NCI-H1417 (cell line): ENCODE measurements at regions not wholly inside any gene's neighbourhood (a gene's known extent, or its start where the extent isn't known, plus 50 kb on each side); places are given as distances from the start of the nearest gene placed in this dataset.
A peak's percentile ranks its signal among the peaks of the same experiment; 100 is the strongest.

Experiments
- DNase-seq, 3 experiments: peaks; one replicate each; lab custom pipeline; 2025; lab: John Stamatoyannopoulos, UW

DNA sequence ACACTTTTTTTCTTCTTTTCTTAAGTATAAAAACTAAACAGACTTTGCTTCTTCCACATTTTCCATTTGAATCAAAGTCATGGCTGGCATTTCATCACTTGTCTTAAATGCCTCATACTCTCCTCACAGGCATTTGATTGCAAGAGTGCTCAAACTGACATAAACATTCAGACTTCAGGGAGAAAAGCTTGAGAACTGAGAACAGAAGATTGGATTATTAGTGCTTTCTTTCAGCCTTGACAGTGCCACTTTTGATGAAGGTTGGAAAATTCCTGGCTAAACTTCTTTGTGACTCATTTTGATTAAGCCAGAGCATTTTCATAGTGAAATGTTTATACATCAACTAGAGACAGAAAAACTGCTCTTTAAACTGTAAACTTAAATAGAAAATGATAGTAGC, 544.4 kb downstream of the DIPK2A start:
- DNase-seq, result no peak

DNA sequence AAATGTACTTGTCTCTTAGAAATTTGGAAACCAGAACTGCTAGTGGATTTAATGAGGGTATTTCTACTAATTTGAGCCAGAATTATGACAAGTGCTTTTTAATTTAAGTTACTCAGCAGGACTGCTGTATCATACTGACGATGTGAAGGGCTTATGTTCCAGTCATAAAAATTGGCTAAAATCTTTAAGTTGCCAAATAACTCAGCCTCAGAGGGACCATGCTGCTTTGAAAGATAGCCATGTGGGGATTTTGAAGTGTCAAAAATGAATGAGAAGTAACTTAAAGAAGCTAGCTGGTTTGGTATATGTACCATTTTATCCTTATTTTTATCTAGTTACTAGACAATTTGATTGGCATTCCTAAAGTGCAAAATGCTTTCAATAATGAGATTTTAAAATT, 545.0 kb downstream of the DIPK2A start:
- DNase-seq, result no peak

DNA sequence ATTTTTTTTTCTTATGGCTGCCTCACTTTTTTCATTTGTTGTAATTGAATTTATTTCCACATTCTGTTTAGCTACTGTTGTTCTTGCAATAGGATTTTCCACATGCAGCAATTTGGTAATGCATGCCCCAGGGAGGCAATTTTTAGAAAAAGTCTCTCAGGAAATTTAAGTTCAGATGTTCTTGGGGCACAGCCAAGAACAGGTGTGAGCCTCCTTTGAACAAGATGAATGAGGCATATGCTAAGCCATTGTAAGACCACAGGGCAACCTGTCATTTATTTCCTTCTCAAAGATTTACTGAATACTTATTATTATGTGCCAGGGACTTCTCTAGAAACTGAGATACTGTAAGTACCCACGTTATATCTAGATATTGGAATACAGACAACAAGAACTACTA, 549.5 kb downstream of the DIPK2A start:
- peak in 1 of 3 experiments; percentile 38 for DNase-seq

DNA sequence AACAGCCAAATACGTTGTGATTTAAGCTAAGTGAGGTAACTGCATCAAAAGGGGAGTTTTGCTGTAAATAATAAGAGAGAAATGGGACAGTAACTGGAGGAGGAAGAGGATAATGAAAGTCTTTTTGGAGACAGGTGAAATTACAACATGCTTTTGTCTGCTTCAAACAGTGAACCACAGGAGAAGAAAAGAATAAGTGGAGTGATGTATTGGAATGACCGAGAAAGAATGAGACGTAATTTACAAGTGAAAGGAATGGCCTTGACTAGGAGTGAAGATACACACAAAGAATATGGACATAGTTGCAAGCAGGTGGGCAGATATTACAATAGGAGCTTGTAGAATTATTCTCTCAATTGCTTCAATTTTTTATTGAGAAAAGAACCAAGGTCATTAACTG, 550.8 kb downstream of the DIPK2A start:
- DNase-seq, result no peak

DNA sequence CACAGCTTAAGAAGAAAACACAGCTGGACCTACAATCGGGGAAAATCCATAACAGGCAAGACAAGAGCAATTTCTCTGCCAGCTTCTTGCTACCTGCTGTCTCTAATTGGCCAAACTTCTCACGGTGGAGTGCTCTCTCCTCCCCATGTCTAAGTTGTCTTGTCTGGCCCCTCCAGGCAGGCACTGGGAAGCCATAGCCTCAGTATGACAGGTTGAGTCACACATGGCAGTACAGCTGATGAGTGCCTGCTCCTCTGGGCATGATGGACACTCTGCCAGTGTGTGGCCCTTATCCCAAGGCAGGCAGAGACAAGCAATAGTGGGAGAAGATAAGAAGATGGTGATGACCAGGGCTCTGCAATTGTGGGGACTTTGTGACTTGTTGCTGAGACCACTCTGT, 551.8 kb downstream of the DIPK2A start:
- DNase-seq, result no peak

DNA sequence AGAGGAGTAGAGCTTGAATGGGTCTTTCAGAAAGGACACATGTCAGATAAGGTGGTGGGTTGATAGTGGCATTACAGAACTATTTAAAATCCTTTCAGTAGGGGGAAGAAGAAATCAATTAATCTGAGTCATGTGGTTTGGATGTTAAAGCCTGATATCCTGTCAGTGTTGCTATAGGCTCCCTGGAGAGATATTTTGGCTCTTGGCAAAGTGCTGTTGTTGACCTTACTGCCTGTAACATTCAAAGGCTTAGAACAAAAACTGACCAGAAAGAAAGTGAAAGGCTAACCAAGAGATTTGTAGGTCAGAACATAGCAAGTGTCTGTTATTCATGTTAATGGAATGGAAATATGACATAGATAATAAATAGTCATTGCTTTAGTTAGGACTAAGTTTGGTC, 552.9 kb downstream of the DIPK2A start:
- DNase-seq, result peak in 1 of 3 experiments; percentile 27

DNA sequence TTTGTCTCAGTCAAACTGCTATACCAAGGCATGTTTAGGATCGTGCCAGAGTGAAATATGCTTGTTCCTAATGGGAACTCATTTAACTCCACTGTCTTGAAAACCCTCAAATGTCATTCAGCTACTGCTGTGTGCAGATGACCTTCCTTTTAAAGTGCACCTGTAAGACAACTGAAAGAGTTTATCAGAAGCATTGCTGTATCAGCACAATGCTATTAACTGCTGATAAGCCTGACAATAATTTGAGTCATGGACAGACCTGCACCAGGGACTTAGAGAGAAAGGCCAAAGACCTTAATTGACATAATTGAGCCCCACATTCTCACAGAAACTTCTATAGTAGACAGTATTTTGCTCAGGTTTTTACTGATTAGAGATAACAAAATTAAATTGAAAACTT, 557.9 kb downstream of the DIPK2A start:
- no peak for DNase-seq

DNA sequence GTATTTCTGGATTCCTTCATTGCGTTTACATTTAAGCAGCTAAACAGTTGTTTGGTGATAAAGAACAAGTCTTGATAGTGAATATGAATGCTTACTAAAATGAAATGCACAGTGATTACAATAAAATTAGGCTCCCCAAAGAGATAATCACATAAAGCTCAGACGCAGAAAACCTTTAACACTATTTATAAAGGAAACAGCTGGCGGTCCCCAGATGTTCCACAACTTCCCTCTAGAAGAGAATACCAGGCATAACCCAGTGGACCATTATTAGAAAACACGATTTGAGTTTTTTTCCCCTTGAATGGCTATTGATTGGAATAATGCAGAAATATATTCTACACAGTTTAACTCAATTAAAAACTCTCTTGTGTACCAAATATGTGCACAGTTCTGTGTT, 573.2 kb downstream of the DIPK2A start:
- DNase-seq, result peak in 1 of 3 experiments; percentile 22

DNA sequence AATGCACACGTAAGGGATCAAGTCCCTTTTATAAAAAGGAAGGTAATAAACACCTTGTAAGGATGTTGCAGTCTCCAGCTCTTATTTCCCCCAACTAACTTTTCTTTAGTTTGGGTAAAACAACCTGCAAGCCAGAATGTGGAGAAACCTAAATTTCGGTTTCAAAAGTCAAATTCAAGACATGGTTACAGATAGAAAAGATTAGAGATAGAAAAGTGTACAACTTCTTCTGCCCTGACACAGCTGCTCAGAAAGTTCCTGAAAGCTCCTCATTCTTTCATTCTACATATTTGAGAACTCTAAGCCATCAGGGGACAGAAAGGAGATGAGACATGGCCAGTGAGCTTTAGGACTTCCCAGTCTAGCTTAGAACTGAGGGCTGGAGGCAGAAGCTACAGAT, 574.9 kb downstream of the DIPK2A start:
- DNase-seq, result no peak

DNA sequence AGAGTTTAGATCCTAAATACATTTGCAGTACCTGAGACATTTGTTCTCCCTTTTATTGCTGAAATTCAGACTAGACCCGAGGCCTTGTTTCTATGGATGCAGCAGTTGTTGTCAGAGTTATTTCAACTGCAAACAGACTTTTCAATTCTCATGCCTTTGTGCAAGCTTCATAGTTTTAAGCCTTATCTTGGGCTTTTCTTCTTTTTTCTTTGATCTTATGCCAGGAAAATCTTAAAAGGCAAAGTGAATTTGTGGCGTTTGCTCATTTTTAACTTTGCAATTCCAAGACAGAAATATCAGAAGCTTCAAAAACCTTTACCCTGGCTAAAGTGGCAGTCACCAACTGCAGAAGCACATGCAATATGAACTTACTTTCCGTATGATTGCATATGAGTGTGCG, 576.7 kb downstream of the DIPK2A start:
- DNase-seq, result no peak

DNA sequence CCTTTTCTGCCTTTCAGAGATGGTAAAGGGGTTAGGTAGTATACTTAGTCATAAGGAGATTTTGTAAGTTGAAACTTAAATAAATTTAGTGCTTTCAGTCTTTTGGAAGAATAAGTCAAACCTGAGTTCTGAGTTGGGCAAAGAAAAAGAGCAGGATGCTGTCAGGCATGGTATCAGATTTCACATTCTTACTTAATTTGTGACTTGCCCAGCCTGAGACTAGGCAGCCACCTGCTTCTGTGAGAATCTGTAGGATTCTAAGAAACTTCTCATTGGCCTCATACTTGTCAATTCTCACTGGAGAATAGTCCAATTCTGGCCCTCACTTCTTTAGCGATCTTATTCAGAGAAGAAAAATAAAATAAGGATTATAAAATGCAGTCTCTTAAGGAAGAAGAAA, 577.5 kb downstream of the DIPK2A start:
- no peak for DNase-seq

DNA sequence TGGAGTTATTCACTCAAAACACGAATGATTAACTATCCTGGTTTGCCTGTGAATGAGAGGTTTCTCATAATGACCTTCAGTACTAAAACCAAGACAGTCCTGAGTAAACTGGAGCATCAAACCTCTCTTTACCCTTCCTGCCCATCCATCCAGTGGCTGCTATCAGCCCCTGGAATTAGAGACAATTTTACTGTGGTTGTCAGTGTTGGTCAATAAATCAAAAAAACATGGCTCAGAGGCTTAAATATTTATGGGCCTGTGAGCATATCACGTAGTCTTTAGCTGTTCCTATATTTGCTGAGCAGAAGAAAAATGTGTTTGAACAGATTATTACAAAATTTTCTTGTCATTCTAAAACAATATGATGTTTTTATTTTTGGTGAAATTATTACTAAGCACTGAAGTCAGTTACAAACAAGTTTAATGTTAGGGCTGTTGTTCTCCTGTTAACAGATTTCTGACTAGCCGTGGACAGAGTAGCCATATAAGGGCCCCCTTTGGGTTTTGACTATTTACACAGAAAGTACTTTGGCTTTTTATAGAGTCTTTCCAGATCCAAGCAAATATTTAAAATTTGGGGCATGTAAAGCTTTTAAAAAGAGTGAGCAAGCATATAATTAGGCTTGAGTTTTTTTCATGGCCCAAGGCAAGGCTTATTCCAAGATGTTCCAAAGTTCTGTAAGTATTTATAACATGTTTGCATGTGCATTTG, 580.9 kb downstream of the DIPK2A start:
- DNase-seq, result peak in 2 of 3 experiments; percentile 18 to 64

DNA sequence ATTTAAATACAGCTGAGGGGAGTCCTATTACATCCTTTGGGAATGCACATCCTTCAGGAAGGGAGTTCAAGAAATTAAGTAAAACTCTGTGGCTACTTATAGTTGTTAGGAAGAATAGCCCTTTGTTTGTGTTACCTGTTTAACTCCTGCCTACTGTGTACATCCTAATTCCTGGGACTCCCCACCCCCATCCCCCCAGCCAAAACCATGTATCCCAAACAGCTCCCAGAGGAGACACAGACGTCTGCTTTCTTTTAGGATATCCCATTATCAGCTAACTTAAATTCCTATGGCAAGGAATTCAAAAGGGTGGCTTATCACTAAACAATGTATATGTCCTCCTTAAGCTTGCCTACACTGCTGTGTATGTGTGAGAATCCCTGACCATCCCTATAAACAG, 581.7 kb downstream of the DIPK2A start:
- peak in 1 of 3 experiments; percentile 32 for DNase-seq

DNA sequence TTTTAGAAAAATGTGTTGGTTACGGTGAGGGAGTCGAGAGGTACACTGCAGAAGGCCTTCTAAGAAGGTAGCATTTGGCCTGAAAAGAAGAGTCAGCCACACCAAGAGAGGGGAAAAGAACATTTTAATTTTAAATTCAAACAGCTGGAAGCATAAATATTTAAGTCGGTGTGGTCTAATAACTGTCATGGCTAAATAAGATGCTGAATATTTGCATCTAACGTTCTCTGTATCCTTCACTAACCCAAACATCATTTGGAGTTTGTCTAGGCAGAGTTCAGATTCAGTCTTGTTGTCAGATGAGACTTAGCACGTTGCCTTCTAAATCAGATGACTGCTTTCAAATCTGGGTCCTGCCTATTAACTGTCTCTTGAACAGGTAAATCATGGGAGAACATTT, 583.3 kb downstream of the DIPK2A start:
- no peak for DNase-seq

DNA sequence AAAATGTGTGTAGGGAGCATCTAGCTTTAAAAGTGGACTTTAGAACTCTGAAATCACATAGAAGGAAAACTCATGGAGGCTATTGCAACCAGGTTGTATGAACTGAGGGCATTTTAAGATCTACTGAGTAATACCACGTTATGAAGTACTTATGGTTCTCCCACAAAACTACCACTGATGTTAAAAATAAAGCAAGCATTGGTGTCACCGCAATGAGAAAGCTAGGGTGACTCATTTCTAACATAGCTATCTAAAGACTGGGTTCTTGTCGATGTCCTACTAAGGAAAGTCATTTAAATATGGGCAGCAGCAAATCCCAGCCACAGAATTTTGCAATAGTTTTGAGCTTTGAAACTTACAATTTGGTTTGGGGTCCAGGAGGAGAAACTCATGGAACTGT, 584.8 kb downstream of the DIPK2A start:
- DNase-seq, result no peak

DNA sequence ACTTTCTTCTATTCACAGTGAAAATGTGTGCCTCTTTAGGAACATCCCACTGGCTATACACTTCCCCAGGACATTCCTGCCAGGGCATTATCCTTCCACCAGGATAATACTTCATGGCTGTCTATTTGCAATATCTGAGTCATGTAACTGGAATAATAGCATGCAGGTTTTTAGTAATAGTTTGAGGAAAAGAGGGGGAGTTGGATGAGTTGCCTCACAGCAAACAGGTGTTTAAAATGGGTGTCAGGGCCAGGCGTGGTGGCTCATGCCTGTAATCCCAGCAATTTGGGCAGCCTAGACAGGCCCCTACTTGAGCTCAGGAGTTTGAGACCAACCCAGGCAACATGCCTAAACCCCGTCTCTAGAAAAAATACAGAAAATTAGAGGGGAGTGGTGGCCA, 585.9 kb downstream of the DIPK2A start:
- DNase-seq, result no peak

DNA sequence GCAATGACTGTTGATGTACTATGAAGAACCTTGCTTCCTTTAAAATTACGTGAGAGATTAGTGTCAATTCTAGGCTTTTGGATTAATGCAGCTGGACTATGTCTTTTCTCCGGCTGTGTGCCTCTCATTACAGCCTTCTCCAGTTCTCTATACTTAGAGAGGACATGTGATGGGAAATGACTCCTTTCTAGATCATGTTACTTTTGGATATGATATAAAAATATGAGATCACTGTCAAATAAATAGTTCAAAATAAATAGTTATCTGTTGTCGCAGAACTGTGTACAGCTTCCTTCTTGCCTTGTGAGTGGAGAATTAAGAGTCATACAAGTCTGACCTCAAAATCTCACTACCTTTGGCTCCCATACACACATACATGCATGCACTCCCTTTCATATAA, 592.4 kb downstream of the DIPK2A start:
- no peak for DNase-seq

DNA sequence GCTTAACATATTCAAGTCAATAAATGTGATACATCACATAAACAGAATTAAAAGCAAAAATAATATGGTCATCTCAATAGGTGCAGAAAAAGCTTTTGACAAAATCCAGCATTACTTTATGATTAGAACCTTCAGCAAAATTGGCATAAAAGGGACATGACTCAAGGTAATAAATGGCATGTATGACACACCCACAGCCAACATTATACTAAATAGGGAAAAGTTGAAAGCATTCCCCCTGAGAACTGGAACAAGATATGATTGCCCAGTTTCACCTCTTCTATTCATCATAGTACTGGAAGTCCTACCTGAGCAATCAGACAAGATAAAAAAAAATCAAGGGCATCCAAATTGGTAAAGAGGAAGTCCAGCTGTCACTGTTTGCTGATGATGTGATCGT, 594.7 kb downstream of the DIPK2A start:
- no peak for DNase-seq

DNA sequence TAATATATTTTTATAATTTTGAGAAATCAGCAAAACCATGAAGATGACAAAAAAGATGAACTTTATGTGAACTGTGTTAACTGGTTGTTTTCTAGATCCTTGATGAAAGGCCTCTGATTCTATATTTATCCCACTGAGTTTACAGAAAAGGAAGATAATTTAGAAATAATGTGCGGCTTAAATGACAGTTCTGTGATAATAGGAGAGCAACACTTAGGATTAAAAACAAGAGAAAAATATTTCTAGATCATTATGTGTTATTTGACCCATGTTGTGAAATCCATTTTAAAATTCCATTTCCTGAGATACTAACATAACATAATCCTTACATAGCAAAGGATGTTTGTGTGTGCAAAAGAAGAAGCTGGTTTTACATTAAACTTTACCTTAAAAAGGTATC, 598.0 kb downstream of the DIPK2A start:
- DNase-seq, result no peak

DNA sequence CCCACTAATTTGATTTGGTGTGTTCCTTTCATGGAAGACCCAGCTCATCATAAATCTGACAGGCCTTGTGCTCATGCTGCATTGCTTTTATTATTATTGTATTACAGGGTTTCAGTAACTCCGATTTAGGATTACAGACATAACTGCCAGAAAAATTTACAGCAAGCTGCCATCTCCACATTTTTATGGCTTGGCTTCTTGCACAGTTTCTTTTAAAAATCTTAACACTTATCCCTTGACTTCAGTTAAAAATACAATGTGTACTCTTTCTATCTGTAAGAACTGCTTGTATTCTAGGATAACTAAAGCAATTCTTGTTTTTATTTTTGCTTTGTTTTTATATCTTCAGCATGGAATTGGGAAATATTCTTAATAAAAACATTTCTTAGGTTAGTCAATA, 612.2 kb downstream of the DIPK2A start:
- DNase-seq, result no peak

DNA sequence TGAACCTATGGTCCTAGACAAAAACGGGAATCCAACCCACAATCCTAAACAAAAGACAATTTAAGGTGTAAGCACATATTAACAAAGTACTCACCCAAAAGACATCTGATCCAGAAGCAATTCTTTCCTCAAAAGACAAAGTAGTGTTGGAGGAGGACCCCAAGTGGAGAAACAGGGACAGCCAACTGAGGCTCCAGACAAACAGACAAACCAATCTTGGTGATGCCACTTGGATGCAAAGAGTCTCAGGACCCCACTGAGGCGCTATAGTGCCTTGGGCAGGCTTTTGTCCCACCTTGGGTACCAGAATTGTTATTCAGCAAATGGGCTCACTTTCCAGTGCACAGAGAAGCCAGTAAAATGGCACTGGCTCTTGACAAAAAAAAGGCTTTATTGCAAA, 613.8 kb downstream of the DIPK2A start:
- DNase-seq, result no peak

DNA sequence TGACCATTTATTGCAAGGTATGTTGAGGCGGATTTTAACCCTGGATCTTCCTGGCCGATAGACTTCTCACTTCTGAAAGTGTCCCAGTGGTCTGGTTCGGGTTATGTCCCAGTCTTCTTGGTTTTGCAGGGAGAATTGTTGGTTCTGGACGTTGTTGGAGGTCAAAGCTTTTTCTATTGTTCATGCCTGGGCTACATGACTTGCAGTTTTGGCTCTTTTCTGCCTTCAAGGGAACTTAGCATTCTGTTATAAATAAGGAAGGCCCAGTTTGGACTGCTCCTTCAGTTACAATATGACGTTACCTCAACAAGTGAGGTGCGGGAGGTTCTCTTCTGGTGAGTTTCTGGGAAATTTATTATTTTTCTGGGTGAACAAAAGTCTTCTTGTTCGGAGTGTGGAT, 614.3 kb downstream of the DIPK2A start:
- no peak for DNase-seq

DNA sequence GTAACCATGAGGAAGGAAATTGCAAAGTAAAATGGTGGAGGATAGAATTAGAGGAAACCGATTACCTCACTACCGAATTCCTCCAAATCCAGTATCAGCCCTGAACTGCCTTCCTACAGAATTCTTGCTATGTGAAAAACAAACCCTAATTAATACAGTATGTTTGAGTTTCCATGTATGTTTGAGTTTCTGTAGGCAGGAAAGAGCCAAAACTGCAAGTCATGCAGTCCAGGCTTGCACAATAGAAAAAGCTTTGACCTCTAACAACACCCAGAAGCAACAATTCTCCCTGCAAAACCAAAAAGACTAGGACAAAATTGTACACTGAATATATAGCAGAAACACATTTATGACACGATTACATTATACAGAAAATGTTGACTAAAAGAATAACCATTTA, 614.8 kb downstream of the DIPK2A start:
- no peak for DNase-seq

DNA sequence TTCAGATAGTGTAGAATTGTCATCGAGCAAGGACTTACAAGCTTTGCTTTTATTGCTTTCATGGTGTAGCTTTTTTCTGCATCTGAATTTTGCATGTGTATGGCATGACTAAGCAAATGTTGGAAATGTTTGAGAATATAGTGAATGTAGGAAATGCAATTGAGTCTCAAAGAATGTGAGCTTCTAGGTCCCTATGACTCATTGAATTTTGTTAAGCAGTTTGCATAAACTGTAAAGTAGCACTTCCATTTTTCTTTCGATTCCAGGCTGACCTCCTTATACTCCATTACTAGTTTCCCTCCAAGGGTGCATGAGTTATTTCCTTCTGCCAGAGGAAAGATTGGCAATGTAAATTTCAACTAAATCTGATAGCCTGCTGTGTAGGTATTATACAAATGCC, 619.2 kb downstream of the DIPK2A start:
- no peak for DNase-seq

DNA sequence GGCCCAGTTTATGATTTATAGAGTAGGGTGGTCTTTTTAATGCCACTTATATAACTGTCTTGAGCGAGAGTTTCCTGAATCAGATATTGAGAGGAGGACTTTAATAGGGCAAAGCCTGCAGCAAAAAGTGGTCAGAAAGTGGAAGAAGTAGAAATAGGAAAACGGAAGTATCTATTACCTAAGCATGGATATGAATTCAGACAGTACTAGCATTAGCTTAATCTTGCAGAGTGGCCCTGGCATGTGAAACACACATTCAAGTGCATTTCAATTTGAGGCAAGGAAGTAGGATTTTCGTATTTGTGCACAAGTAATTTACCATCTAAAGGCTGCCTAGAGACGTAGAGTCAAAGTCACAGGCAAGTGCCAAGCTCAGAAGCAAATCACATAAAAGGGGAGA, 622.3 kb downstream of the DIPK2A start:
- no peak for DNase-seq
